Transverse colon (tissue), 3 donors: ENCODE measurements at regions not wholly inside any gene's neighbourhood (a gene's known extent, or its start where the extent isn't known, plus 50 kb on each side); places are given as distances from the start of the nearest gene placed in this dataset.
"Not testable (repeated sequence)": the region's sequence is repeated elsewhere in the genome, so short reads cannot be mapped to it uniquely, and the experiment has no call there.

ENCODE experiments used
- POLR2A ChIP-seq: fragments of 450-650 bp; IDR thresholded peaks from one replicate; pipeline ENCODE4 v1.6.1; 2016; ENCODE audit warnings: antibody characterized with exemption, mild to moderate bottlenecking, moderate library complexity
- TF ChIP-seq, protein P1 (sequence below), 5 experiments: fragments of 200-600 bp in 3 of 5; fragments of 450-650 bp in 2 of 5; sonication (generic) in 3 of 5; IDR thresholded peaks; 1 replicate in 2 of 5; 2 replicates in 3 of 5; pipeline ENCODE4 v1.5.1; 2016 to 2017; ENCODE audit warnings: antibody characterized with exemption in 5 of 5, inconsistent platforms in 3 of 5, mild to moderate bottlenecking in 2 of 5, moderate library complexity in 1 of 5

DNA sequence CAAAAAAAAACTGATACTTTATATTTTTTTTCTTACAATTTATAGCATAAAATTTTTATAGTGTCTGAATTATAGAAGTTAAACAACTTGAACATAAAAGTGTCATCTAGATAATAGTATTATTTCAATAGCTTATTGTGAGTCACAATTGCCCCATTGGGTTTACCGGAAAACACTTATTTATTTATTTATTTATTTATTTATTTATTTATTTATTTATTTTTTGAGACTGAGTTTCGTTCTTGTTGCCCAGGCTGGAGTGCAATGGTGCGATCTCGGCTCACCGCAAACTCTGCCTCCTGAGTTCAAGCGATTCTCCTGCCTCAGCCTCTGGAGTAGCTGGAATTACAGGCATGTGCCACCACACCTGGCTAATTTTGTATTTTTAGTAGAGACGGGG is 61.4 kb upstream of the ZNF98 start:
- TF ChIP-seq, protein P1, sequence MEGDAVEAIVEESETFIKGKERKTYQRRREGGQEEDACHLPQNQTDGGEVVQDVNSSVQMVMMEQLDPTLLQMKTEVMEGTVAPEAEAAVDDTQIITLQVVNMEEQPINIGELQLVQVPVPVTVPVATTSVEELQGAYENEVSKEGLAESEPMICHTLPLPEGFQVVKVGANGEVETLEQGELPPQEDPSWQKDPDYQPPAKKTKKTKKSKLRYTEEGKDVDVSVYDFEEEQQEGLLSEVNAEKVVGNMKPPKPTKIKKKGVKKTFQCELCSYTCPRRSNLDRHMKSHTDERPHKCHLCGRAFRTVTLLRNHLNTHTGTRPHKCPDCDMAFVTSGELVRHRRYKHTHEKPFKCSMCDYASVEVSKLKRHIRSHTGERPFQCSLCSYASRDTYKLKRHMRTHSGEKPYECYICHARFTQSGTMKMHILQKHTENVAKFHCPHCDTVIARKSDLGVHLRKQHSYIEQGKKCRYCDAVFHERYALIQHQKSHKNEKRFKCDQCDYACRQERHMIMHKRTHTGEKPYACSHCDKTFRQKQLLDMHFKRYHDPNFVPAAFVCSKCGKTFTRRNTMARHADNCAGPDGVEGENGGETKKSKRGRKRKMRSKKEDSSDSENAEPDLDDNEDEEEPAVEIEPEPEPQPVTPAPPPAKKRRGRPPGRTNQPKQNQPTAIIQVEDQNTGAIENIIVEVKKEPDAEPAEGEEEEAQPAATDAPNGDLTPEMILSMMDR (IDR thresholded peaks at IDR 0.05): not testable (repeated sequence)
- not testable (repeated sequence) for TF ChIP-seq POLR2A
